ENCODE measurements at regions not wholly inside any gene's neighbourhood (a gene's known extent, or its start where the extent isn't known, plus 50 kb on each side); places are given as distances from the start of the nearest gene placed in this dataset.
"Not testable (repeated sequence)": the region's sequence is repeated elsewhere in the genome, so short reads cannot be mapped to it uniquely, and the experiment has no call there.

DNA sequence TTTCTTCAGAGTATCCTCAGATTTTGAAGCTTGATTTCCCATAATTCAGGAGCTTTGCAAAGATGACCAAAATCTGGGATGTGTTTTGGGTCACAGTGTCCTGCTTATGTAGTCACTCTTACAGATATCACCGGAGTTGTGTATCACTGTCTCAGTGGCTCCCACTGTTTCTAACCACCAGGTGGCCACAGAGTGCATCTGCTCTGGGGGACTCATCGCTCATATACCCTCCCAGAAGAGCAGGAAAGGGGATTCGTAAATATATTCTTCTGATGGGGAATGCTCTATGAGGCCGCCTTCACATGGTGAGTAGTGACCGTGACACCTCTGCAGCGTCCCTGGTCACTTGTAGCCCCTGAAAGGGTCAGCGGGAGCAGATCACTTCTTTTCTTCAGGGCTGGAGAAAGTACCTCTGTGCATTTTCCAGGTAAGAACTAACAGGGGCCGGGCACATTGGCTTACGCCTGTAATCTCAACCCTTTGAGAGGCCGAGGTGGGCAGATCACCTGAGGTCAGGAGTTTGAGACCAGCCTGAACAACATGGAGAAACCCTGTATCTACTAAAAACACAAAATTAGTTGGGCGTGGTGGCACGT is 249.4 kb upstream of the NOTCH2NLA start:
- H3K27me3 ChIP-seq (ENCODE audit: insufficient read depth, low read depth); H4K20me1 ChIP-seq (ENCODE audit: insufficient read depth); intact Hi-C loops (cut with micrococcal nuclease; ENCODE audit: unreplicated experiment); BruUV-seq (replicated peaks); H3K9me2 ChIP-seq (ENCODE audit: insufficient read depth); H2AFZ ChIP-seq; CTCF ChIA-PET; H3K4me2 ChIP-seq; H3K36me3 ChIP-seq (ENCODE audit: low read depth); H3K27ac ChIP-seq; H3K79me2 ChIP-seq (ENCODE audit: low read depth); H3K9me3 ChIP-seq (ENCODE audit: insufficient read depth, low read depth); H3F3A ChIP-seq (ENCODE audit: insufficient read depth, low read depth); POLR2A ChIA-PET (ENCODE audit: unreplicated experiment); H3K4me3 ChIP-seq: not testable (repeated sequence)
- peaks cover 20% of the 10 kb centered on the region for H3K4me1 ChIP-seq (replicated peaks; ENCODE audit: insufficient read depth)
- peak in 1 of 2 experiments; percentile 14 for DNase-seq
- TF ChIP-seq, protein P1, sequence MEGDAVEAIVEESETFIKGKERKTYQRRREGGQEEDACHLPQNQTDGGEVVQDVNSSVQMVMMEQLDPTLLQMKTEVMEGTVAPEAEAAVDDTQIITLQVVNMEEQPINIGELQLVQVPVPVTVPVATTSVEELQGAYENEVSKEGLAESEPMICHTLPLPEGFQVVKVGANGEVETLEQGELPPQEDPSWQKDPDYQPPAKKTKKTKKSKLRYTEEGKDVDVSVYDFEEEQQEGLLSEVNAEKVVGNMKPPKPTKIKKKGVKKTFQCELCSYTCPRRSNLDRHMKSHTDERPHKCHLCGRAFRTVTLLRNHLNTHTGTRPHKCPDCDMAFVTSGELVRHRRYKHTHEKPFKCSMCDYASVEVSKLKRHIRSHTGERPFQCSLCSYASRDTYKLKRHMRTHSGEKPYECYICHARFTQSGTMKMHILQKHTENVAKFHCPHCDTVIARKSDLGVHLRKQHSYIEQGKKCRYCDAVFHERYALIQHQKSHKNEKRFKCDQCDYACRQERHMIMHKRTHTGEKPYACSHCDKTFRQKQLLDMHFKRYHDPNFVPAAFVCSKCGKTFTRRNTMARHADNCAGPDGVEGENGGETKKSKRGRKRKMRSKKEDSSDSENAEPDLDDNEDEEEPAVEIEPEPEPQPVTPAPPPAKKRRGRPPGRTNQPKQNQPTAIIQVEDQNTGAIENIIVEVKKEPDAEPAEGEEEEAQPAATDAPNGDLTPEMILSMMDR (conservative IDR thresholded peaks at IDR 0.05) = peak; percentile 71

DNA sequence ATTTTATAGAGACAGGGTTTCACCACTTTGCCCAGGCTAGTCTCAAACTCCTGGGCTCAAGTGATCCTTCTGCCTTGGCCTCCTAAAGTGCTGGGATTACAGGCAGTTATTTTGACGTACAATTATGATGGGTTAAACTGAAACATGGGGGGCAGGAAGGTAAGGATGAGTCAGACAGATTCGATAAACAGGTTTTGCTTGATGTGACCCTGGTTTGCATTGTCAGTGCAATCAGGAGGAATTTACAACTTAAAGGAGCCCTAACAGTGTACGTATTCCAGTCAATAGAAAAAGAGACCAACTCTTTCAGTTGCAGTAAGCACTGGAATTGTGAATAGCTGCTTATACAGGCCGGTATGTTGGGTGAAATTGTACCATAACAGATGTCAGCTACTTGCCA is 246.3 kb upstream of the NOTCH2NLA start:
- Histone ChIP-seq H3K4me1 (replicated peaks; ENCODE audit: insufficient read depth) (peaks cover 25% of the 10 kb centered on the region), H3K27ac (peak overlapping the region; percentile 52), H2AFZ (0 out of 2 replicates have a peak overlapping the region, but pooled peaks have one; percentile 57), H3K4me2 (peak overlapping the region; percentile 61)
- H4K20me1 ChIP-seq (ENCODE audit: insufficient read depth); H3K36me3 ChIP-seq (ENCODE audit: low read depth); CTCF ChIA-PET; H3K79me2 ChIP-seq (ENCODE audit: low read depth); BruUV-seq (replicated peaks); H3F3A ChIP-seq (ENCODE audit: insufficient read depth, low read depth); POLR2A ChIA-PET (ENCODE audit: unreplicated experiment); intact Hi-C loops (cut with micrococcal nuclease; ENCODE audit: unreplicated experiment); H3K9me3 ChIP-seq (ENCODE audit: insufficient read depth, low read depth); H3K27me3 ChIP-seq (ENCODE audit: insufficient read depth, low read depth); H3K4me3 ChIP-seq; H3K9me2 ChIP-seq (ENCODE audit: insufficient read depth): not testable (repeated sequence)
- peak; percentile 8 to 86 for DNase-seq

DNA sequence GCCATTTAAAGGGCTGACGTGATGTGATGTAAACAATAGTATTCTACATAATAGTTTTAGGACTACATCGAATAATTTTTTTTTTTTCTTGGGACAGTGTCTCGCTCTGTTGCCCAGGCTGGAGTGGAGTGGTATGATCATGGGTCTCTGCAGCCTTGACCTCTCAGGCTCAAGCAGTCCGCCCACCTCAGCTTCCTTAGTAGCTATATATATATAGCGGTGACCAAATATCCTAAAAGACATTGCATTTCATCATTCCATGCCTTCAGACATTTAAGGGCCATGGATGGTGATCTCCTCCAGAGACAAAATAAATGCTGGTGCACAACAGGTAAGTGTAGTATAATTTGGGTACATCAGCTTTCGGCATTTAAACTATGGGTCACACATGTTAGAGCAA is 245.4 kb upstream of the NOTCH2NLA start:
- H3K27me3 ChIP-seq (ENCODE audit: insufficient read depth, low read depth); H3K36me3 ChIP-seq (ENCODE audit: low read depth); H3K9me3 ChIP-seq (ENCODE audit: insufficient read depth, low read depth); H3F3A ChIP-seq (ENCODE audit: insufficient read depth, low read depth); intact Hi-C loops (cut with micrococcal nuclease; ENCODE audit: unreplicated experiment); BruUV-seq (replicated peaks); H3K79me2 ChIP-seq (ENCODE audit: low read depth); DNase-seq; CTCF ChIA-PET; POLR2A ChIA-PET (ENCODE audit: unreplicated experiment); H3K27ac ChIP-seq; H3K4me3 ChIP-seq; H3K9me2 ChIP-seq (ENCODE audit: insufficient read depth); H3K4me2 ChIP-seq; H2AFZ ChIP-seq; H4K20me1 ChIP-seq (ENCODE audit: insufficient read depth): not testable (repeated sequence)
- H3K4me1 ChIP-seq (replicated peaks; ENCODE audit: insufficient read depth) = peaks cover 25% of the 10 kb centered on the region

DNA sequence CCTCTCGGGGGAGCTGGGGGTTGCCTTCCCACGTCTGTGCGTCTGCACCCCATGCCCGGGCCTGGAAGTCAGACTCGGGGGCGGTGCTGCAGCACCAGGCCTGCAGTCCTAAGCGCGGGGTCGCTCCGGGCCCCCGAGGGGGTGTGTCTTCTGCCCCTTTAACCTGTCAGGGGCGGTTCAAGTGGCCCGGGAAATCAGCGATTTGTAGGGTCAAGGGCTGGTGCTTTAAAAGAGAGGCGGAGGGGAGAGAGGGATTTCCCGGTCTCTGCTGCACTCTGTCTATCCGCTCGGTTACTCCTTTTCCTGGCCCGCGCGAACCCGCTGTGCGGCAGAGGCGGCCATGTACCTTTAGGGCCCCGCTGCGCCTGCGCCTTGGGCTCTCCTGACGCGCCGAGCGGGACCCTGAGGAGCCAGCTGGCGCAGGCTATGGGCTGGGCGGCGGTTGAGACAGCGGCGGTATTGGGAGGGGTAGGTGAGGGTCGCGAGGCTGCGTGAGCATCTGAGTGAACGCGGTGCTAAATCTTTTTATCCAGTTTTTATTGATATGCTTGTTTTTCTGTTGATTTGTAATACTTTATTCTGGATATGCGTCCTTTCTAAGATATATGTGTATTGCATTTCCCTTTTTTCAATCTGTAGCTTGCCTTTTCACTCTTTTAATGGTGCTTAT is 243.5 kb upstream of the NOTCH2NLA start:
- DNase-seq = peak; percentile 35 to 65
- peak overlapping the region; percentile 91 for H2AFZ ChIP-seq

DNA sequence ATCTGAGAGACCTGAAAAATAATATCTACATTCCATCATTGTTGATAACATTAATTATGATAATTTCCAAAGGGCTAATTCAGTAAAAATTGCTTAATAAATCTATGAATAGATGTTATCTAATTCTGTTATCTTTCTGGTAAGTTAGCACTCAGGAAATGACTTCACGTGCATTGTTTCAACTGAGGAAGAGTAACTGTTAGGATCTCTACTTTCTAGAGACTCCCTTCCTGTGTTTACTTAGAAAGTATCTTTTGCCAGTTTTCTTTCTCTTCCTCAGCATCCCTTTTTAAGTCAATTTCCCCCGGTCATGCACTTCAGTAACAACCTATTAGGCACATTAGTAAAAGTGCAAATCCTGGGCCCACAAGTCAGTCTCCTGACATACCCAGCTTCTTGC is 231.1 kb upstream of the NOTCH2NLA start:
- H3K9me2 ChIP-seq (ENCODE audit: insufficient read depth); H3K27ac ChIP-seq; H3K4me1 ChIP-seq (replicated peaks; ENCODE audit: insufficient read depth); intact Hi-C loops (cut with micrococcal nuclease; ENCODE audit: unreplicated experiment); BruUV-seq (replicated peaks); H3K9me3 ChIP-seq (ENCODE audit: insufficient read depth, low read depth); H3K27me3 ChIP-seq (ENCODE audit: insufficient read depth, low read depth); CTCF ChIA-PET; H2AFZ ChIP-seq; DNase-seq; H3K4me2 ChIP-seq; H3K4me3 ChIP-seq; H3K79me2 ChIP-seq (ENCODE audit: low read depth); H3K36me3 ChIP-seq (ENCODE audit: low read depth); H4K20me1 ChIP-seq (ENCODE audit: insufficient read depth); H3F3A ChIP-seq (ENCODE audit: insufficient read depth, low read depth); POLR2A ChIA-PET (ENCODE audit: unreplicated experiment): not testable (repeated sequence)

More for the DNA sequence above, 243.5 kb upstream of the NOTCH2NLA start:
- H3K36me3 ChIP-seq (ENCODE audit: low read depth); CTCF ChIA-PET; H3K9me2 ChIP-seq (ENCODE audit: insufficient read depth); BruUV-seq (replicated peaks); H3K79me2 ChIP-seq (ENCODE audit: low read depth); H3F3A ChIP-seq (ENCODE audit: insufficient read depth, low read depth); H3K27me3 ChIP-seq (ENCODE audit: insufficient read depth, low read depth); intact Hi-C loops (cut with micrococcal nuclease; ENCODE audit: unreplicated experiment); H3K9me3 ChIP-seq (ENCODE audit: insufficient read depth, low read depth); H3K27ac ChIP-seq; H4K20me1 ChIP-seq (ENCODE audit: insufficient read depth); POLR2A ChIA-PET (ENCODE audit: unreplicated experiment): not testable (repeated sequence)
- peaks cover 25% of the 10 kb centered on the region for H3K4me1 ChIP-seq (replicated peaks; ENCODE audit: insufficient read depth)
- H3K4me3 ChIP-seq = peak overlapping the region; percentile 57
- H3K4me2 ChIP-seq = peak overlapping the region; percentile 79

DNA sequence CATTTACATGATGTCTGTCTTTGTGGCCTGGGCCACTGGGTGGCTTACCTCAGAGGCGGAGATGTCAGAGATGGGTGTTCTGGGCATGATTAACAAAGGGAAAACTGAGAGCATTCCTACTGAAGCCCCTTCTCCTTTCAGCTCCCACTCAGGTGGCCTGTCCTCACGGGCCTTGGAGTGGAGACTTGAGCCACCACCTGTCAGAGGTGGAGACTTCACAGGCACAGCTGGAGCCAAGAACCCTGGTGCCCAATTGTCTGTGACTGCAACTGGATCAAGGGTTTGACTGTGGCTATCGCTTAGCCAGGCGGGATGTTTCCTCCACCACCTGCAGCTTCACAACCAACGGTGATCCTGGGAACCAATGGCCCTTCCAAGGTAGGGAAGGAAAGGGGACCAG is 230.5 kb upstream of the NOTCH2NLA start:
- POLR2A ChIA-PET (ENCODE audit: unreplicated experiment); DNase-seq; H3K27me3 ChIP-seq (ENCODE audit: insufficient read depth, low read depth); BruUV-seq (replicated peaks); H3K36me3 ChIP-seq (ENCODE audit: low read depth); H3K4me1 ChIP-seq (replicated peaks; ENCODE audit: insufficient read depth); H3K4me2 ChIP-seq; H4K20me1 ChIP-seq (ENCODE audit: insufficient read depth); H3K4me3 ChIP-seq; intact Hi-C loops (cut with micrococcal nuclease; ENCODE audit: unreplicated experiment); H3K79me2 ChIP-seq (ENCODE audit: low read depth); CTCF ChIA-PET; H3F3A ChIP-seq (ENCODE audit: insufficient read depth, low read depth); H3K27ac ChIP-seq; H3K9me2 ChIP-seq (ENCODE audit: insufficient read depth); H3K9me3 ChIP-seq (ENCODE audit: insufficient read depth, low read depth); H2AFZ ChIP-seq: not testable (repeated sequence)

DNA sequence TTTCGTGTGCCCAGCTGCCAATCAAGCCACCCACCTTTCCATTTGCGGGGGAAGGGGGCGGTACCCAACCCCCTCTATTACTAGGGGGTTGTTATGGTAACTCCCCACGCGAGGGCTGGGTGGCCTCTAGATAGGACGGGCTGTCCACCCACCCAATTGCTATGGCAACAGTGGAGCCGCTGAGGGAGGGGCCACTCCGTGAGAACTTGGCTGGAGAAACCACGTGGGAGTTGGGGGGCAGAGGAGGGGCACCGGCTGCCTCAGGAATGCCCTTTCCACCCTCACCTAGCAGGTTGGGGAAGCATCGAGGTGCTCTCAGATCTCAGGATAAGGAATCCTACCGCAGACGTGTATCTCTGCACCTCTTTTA is 220.0 kb upstream of the NOTCH2NLA start:
- H3K4me3 ChIP-seq = peak overlapping the region; percentile 29; the same call in 1 of the 2 replicates
- BruUV-seq (replicated peaks); DNase-seq; H3K4me1 ChIP-seq (replicated peaks; ENCODE audit: insufficient read depth); H3K27ac ChIP-seq; H3K79me2 ChIP-seq (ENCODE audit: low read depth); H2AFZ ChIP-seq; H3K9me2 ChIP-seq (ENCODE audit: insufficient read depth); CTCF ChIA-PET; H3K27me3 ChIP-seq (ENCODE audit: insufficient read depth, low read depth); H4K20me1 ChIP-seq (ENCODE audit: insufficient read depth); H3F3A ChIP-seq (ENCODE audit: insufficient read depth, low read depth); H3K36me3 ChIP-seq (ENCODE audit: low read depth); H3K9me3 ChIP-seq (ENCODE audit: insufficient read depth, low read depth); POLR2A ChIA-PET (ENCODE audit: unreplicated experiment); intact Hi-C loops (cut with micrococcal nuclease; ENCODE audit: unreplicated experiment): not testable (repeated sequence)
- H3K4me2 ChIP-seq = peak overlapping the region; percentile 74
